ENCODE measurements at regions not wholly inside any gene's neighbourhood (a gene's known extent, or its start where the extent isn't known, plus 50 kb on each side); places are given as distances from the start of the nearest gene placed in this dataset.

DNA sequence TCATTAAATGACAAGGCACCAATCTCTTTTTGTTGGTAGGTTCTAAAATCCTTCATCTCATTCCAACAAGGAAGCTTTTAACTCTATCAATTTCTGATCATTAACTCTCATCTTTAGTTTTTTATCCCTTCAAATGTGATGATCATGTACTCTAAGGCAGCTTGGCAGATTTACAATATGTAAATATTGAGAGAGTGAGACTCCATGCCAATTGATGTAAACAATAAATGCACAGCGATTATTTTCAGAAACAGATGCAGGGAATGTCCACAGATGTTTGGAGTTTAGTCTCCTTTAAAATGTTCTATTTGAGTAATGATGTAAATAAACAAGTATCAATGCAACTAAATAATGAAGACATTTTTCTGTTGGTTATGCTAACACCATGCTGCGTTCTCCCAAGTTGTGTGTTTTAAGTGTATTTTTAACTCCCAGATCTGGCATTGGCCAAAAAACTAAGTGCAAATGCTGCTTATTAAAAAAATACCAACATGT lies 213.8 kb downstream of the AHR start:
- TF ChIP-seq CTCF (IDR thresholded peaks at IDR 0.05; ENCODE audit: low read depth, low read length) (no peak), EZH2phosphoT487 (IDR thresholded peaks at IDR 0.05; ENCODE audit: low read depth) (no peak)
